Activated CD8-positive, alpha-beta T cell treated with anti-CD3 and anti-CD28 coated beads, Interleukin-2, amount 10 ng/mL, durations not matched to agents 7 days and 5 days (primary cell): ENCODE measurements at regions not wholly inside any gene's neighbourhood (a gene's known extent, or its start where the extent isn't known, plus 50 kb on each side); places are given as distances from the start of the nearest gene placed in this dataset.

Source experiments
- ATAC-seq: fragments of 150-1000 bp; cut with Tn5 transposase; one replicate; pipeline ENCODE4 v1.10.0; 2021; ENCODE audit warnings: moderate library complexity
- CTCF ChIA-PET: fragments of 350-600 bp; sonication (Branson Sonifier 250); formaldehyde crosslinking; loops from one replicate; lab custom pipeline; 2021; ENCODE audit warnings: antibody characterized with exemption; lab: Charles Lee
- POLR2A ChIA-PET: fragments of 350-600 bp; sonication (Branson Sonifier 250); formaldehyde crosslinking; loops from one replicate; lab custom pipeline; 2021; ENCODE audit warnings: antibody characterized with exemption; lab: Charles Lee
- DNase-seq: peaks from one replicate; pipeline ENCODE4 v3.0.0-alpha.2; 2020
- H3K27ac Mint-ChIP-seq: one replicate; pipeline ENCODE4 v1.8.0; 2021; ENCODE audit warnings: mild to moderate bottlenecking, mixed read lengths
- H3K27me3 Mint-ChIP-seq: one replicate; pipeline ENCODE4 v1.8.0; 2021; ENCODE audit warnings: low read depth, mixed read lengths
- H3K36me3 Mint-ChIP-seq: one replicate; pipeline ENCODE4 v1.8.0; 2021; ENCODE audit warnings: low read depth, mixed read lengths
- H3K4me1 Mint-ChIP-seq: one replicate; pipeline ENCODE4 v1.8.0; 2021; ENCODE audit warnings: low read depth, mixed read lengths
- H3K4me3 Mint-ChIP-seq: one replicate; pipeline ENCODE4 v1.8.0; 2021; ENCODE audit warnings: mild to moderate bottlenecking, mixed read lengths
- H3K9me3 Mint-ChIP-seq: one replicate; pipeline ENCODE4 v1.8.0; 2022; ENCODE audit warnings: mixed read lengths; ENCODE audit not compliant: insufficient read depth

GRCh38 chr6:95216555-95216954 is 360.8 kb upstream of the MANEA start:
- Mint-ChIP-seq H3K36me3 (no peaks in the 10 kb centered on the region), H3K27ac (no peak overlapping the region), H3K4me1 (no peaks in the 10 kb centered on the region), H3K27me3 (no peaks in the 10 kb centered on the region), H3K4me3 (no peak overlapping the region), H3K9me3 (no peaks in the 10 kb centered on the region)
- no peak for DNase-seq
- ATAC-seq = no peak
- CTCF ChIA-PET = no interaction called here
- POLR2A ChIA-PET = no interaction called here

GRCh38 chr6:95227351-95227750 is 350.0 kb upstream of the MANEA start:
- no peak for DNase-seq
- Mint-ChIP-seq H3K9me3 (no peaks in the 10 kb centered on the region), H3K4me3 (no peak overlapping the region), H3K27ac (no peak overlapping the region), H3K4me1 (no peaks in the 10 kb centered on the region), H3K36me3 (no peaks in the 10 kb centered on the region), H3K27me3 (no peaks in the 10 kb centered on the region)
- CTCF ChIA-PET = no interaction called here
- ATAC-seq = no peak
- POLR2A ChIA-PET = no interaction called here

GRCh38 chr6:95228636-95229035 is 348.7 kb upstream of the MANEA start:
- DNase-seq = no peak
- CTCF ChIA-PET = no interaction called here

GRCh38 chr6:95230071-95230740 is 347.1 kb upstream of the MANEA start:
- ATAC-seq (no peak), DNase-seq (no peak)
- no peak overlapping the region for H3K4me3 Mint-ChIP-seq
- no peaks in the 10 kb centered on the region for H3K4me1 Mint-ChIP-seq
- H3K27ac Mint-ChIP-seq = no peak overlapping the region
- POLR2A ChIA-PET = no interaction called here
- CTCF ChIA-PET = no interaction called here
- H3K9me3 Mint-ChIP-seq = no peaks in the 10 kb centered on the region
- no peaks in the 10 kb centered on the region for H3K36me3 Mint-ChIP-seq
- H3K27me3 Mint-ChIP-seq = no peaks in the 10 kb centered on the region

More at GRCh38 chr6:95228636-95229035, 348.7 kb upstream of the MANEA start:
- POLR2A ChIA-PET = no interaction called here
- no peak for ATAC-seq
- H3K27me3 Mint-ChIP-seq = no peaks in the 10 kb centered on the region
- no peaks in the 10 kb centered on the region for H3K36me3 Mint-ChIP-seq
- no peak overlapping the region for H3K4me3 Mint-ChIP-seq
- no peaks in the 10 kb centered on the region for H3K4me1 Mint-ChIP-seq
- no peak overlapping the region for H3K27ac Mint-ChIP-seq
- no peaks in the 10 kb centered on the region for H3K9me3 Mint-ChIP-seq

- ATAC-seq (no peak), DNase-seq (no peak)
- Mint-ChIP-seq H3K4me1 (no peaks in the 10 kb centered on the region), H3K27ac (no peak overlapping the region), H3K27me3 (no peaks in the 10 kb centered on the region), H3K4me3 (no peak overlapping the region), H3K9me3 (no peaks in the 10 kb centered on the region), H3K36me3 (no peaks in the 10 kb centered on the region)
- CTCF ChIA-PET = no interaction called here
- POLR2A ChIA-PET = no interaction called here
These were observed 345.9 kb upstream of the MANEA start for GRCh38 chr6:95231416-95231815.

GRCh38 chr6:95232446-95232845 is 344.9 kb upstream of the MANEA start:
- Mint-ChIP-seq H3K4me3 (no peak overlapping the region), H3K4me1 (no peaks in the 10 kb centered on the region)

GRCh38 chr6:95233879-95234278 is 343.5 kb upstream of the MANEA start:
- H3K9me3 Mint-ChIP-seq = no peaks in the 10 kb centered on the region
- no peaks in the 10 kb centered on the region for H3K27me3 Mint-ChIP-seq
- H3K4me1 Mint-ChIP-seq = no peaks in the 10 kb centered on the region
- no peak overlapping the region for H3K27ac Mint-ChIP-seq
- CTCF ChIA-PET = no interaction called here
- ATAC-seq (no peak), DNase-seq (no peak)
- POLR2A ChIA-PET = no interaction called here
- no peak overlapping the region for H3K4me3 Mint-ChIP-seq
- H3K36me3 Mint-ChIP-seq = no peaks in the 10 kb centered on the region

More at GRCh38 chr6:95232446-95232845, 344.9 kb upstream of the MANEA start:
- no peak for ATAC-seq
- POLR2A ChIA-PET = no interaction called here
- CTCF ChIA-PET = no interaction called here
- DNase-seq = no peak
- no peaks in the 10 kb centered on the region for H3K27me3 Mint-ChIP-seq
- H3K36me3 Mint-ChIP-seq = no peaks in the 10 kb centered on the region
- H3K27ac Mint-ChIP-seq = no peak overlapping the region
- H3K9me3 Mint-ChIP-seq = no peaks in the 10 kb centered on the region

- ATAC-seq (no peak), DNase-seq (no peak)
- ChIA-PET POLR2A (no interaction called here), CTCF (no interaction called here)
- H3K4me3 Mint-ChIP-seq = no peak overlapping the region
- H3K9me3 Mint-ChIP-seq = no peaks in the 10 kb centered on the region
- no peaks in the 10 kb centered on the region for H3K4me1 Mint-ChIP-seq
- H3K27ac Mint-ChIP-seq = no peak overlapping the region
- no peaks in the 10 kb centered on the region for H3K36me3 Mint-ChIP-seq
- no peaks in the 10 kb centered on the region for H3K27me3 Mint-ChIP-seq
These were observed 336.8 kb upstream of the MANEA start for GRCh38 chr6:95240514-95240913.

GRCh38 chr6:95242560-95242959 is 334.8 kb upstream of the MANEA start:
- no peak for DNase-seq
- CTCF ChIA-PET = no interaction called here
- POLR2A ChIA-PET = no interaction called here
- no peaks in the 10 kb centered on the region for H3K36me3 Mint-ChIP-seq
- H3K27ac Mint-ChIP-seq = no peak overlapping the region
- no peak overlapping the region for H3K4me3 Mint-ChIP-seq
- H3K4me1 Mint-ChIP-seq = no peaks in the 10 kb centered on the region
- no peaks in the 10 kb centered on the region for H3K9me3 Mint-ChIP-seq
- no peaks in the 10 kb centered on the region for H3K27me3 Mint-ChIP-seq
- ATAC-seq = no peak

GRCh38 chr6:95243053-95243452 is 334.3 kb upstream of the MANEA start:
- ATAC-seq = no peak
- Mint-ChIP-seq H3K4me1 (no peaks in the 10 kb centered on the region), H3K27ac (no peak overlapping the region), H3K4me3 (no peak overlapping the region), H3K36me3 (no peaks in the 10 kb centered on the region), H3K27me3 (no peaks in the 10 kb centered on the region), H3K9me3 (no peaks in the 10 kb centered on the region)
- no peak for DNase-seq
- POLR2A ChIA-PET = no interaction called here
- CTCF ChIA-PET = no interaction called here

- H3K27ac Mint-ChIP-seq = no peak overlapping the region
- H3K4me3 Mint-ChIP-seq = no peak overlapping the region
- ATAC-seq = no peak
- H3K36me3 Mint-ChIP-seq = no peaks in the 10 kb centered on the region
- ChIA-PET CTCF (no interaction called here), POLR2A (no interaction called here)
- H3K27me3 Mint-ChIP-seq = no peaks in the 10 kb centered on the region
- no peaks in the 10 kb centered on the region for H3K4me1 Mint-ChIP-seq
- DNase-seq = no peak
- H3K9me3 Mint-ChIP-seq = no peaks in the 10 kb centered on the region
These were observed 332.6 kb upstream of the MANEA start for GRCh38 chr6:95244751-95245150.

- POLR2A ChIA-PET = no interaction called here
- no peaks in the 10 kb centered on the region for H3K36me3 Mint-ChIP-seq
- H3K27ac Mint-ChIP-seq = no peak overlapping the region
- H3K4me1 Mint-ChIP-seq = no peaks in the 10 kb centered on the region
- DNase-seq = no peak
- H3K4me3 Mint-ChIP-seq = no peak overlapping the region
- no peaks in the 10 kb centered on the region for H3K9me3 Mint-ChIP-seq
- ATAC-seq = no peak
- CTCF ChIA-PET = interaction anchor here (0.7 kb wide), 1 partner anchor 46 kb away, joined by 3 read pairs; no protein-coding TSS in a partner anchor
- H3K27me3 Mint-ChIP-seq = no peaks in the 10 kb centered on the region
These were observed 328.8 kb upstream of the MANEA start for GRCh38 chr6:95248499-95248898.

GRCh38 chr6:95249175-95249574 is 328.2 kb upstream of the MANEA start:
- DNase-seq (no peak), ATAC-seq (no peak)
- Mint-ChIP-seq H3K4me3 (no peak overlapping the region), H3K36me3 (no peaks in the 10 kb centered on the region), H3K9me3 (no peaks in the 10 kb centered on the region), H3K4me1 (no peaks in the 10 kb centered on the region), H3K27ac (no peak overlapping the region), H3K27me3 (no peaks in the 10 kb centered on the region)
- POLR2A ChIA-PET = no interaction called here
- CTCF ChIA-PET = no interaction called here
